C4-2B (cell line): ENCODE measurements at regions not wholly inside any gene's neighbourhood (a gene's known extent, or its start where the extent isn't known, plus 50 kb on each side); places are given as distances from the start of the nearest gene placed in this dataset.

Experiments used
- H3K27ac ChIP-seq: fragments of 450-650 bp; 2 replicates; pipeline ENCODE4 v1.5.1; 2017
- CTCF ChIP-seq: fragments of 450-650 bp; conservative IDR thresholded peaks from 2 replicates; pipeline ENCODE4 v1.5.1; 2017; ENCODE audit warnings: mild to moderate bottlenecking
- ZFX ChIP-seq: fragments of 450-650 bp; IDR thresholded peaks from 2 replicates; pipeline ENCODE4 v1.6.1; 2017

GRCh38 chr5:143694357-143694756 lies 117.6 kb upstream of the HMHB1 start:
- H3K27ac ChIP-seq = no peak overlapping the region
- no peak for TF ChIP-seq CTCF
- no peak for TF ChIP-seq ZFX

GRCh38 chr5:143693651-143694252 lies 118.2 kb upstream of the HMHB1 start:
- TF ChIP-seq CTCF = no peak
- no peak for TF ChIP-seq ZFX
- H3K27ac ChIP-seq = no peak overlapping the region

- no peak overlapping the region for H3K27ac ChIP-seq
- TF ChIP-seq CTCF (no peak), ZFX (no peak)
These were observed 119.6 kb upstream of the HMHB1 start for GRCh38 chr5:143692342-143692741.

- TF ChIP-seq CTCF (no peak), ZFX (no peak)
- no peak overlapping the region for H3K27ac ChIP-seq
These were observed 120.0 kb upstream of the HMHB1 start for GRCh38 chr5:143691945-143692290.

GRCh38 chr5:143691287-143691944 lies 120.5 kb upstream of the HMHB1 start:
- H3K27ac ChIP-seq = no peak overlapping the region
- TF ChIP-seq ZFX = no peak
- TF ChIP-seq CTCF = no peak

GRCh38 chr5:143687604-143688003 lies 124.4 kb upstream of the HMHB1 start:
- H3K27ac ChIP-seq = no peak overlapping the region
- TF ChIP-seq CTCF (no peak), ZFX (no peak)

- H3K27ac ChIP-seq = no peak overlapping the region
- peak; percentile 20 for TF ChIP-seq CTCF
- no peak for TF ChIP-seq ZFX
These were observed 126.6 kb upstream of the HMHB1 start for GRCh38 chr5:143685246-143685815.
